Stimulated activated CD8-positive, alpha-beta memory T cell treated with anti-CD3 and anti-CD28 coated beads, Interleukin-4, amount 100 ng/mL, for 4 hours (primary cell): ENCODE measurements at regions not wholly inside any gene's neighbourhood (a gene's known extent, or its start where the extent isn't known, plus 50 kb on each side); places are given as distances from the start of the nearest gene placed in this dataset.

ENCODE experiments used
- DNase-seq, 2 donors: peaks; one replicate each; pipeline ENCODE4 v3.0.0-alpha.2; 2020; ENCODE audit warnings: low read depth in 2 of 2, low spot score in 1 of 2

GRCh38 chrX:42624524-42624923 is 153.4 kb downstream of the PPP1R2C start:
- DNase-seq: no peak

GRCh38 chrX:42619068-42619467 is 158.9 kb downstream of the PPP1R2C start:
- DNase-seq: no peak

- no peak for DNase-seq
Observed at GRCh38 chrX:42616981-42617380, 161.0 kb downstream of the PPP1R2C start.

GRCh38 chrX:42615161-42615563 is 162.8 kb downstream of the PPP1R2C start:
- no peak for DNase-seq

GRCh38 chrX:42606591-42606990 is 171.4 kb downstream of the PPP1R2C start:
- no peak for DNase-seq

- DNase-seq: no peak
Observed at GRCh38 chrX:42604302-42604701, 173.7 kb downstream of the PPP1R2C start.

- DNase-seq: no peak
Observed at GRCh38 chrX:42603016-42603415, 174.9 kb downstream of the PPP1R2C start.

GRCh38 chrX:42602566-42602965 is 175.4 kb downstream of the PPP1R2C start:
- no peak for DNase-seq

- DNase-seq: no peak
Observed at GRCh38 chrX:42602136-42602535, 175.8 kb downstream of the PPP1R2C start.

GRCh38 chrX:42597481-42597880 is 180.5 kb downstream of the PPP1R2C start:
- DNase-seq: no peak

- DNase-seq: no peak
Observed at GRCh38 chrX:42585842-42586621, 191.9 kb downstream of the PPP1R2C start.

- no peak for DNase-seq
Observed at GRCh38 chrX:42577936-42578470, 200.0 kb downstream of the PPP1R2C start.

GRCh38 chrX:42567268-42567667 is 210.7 kb downstream of the PPP1R2C start:
- DNase-seq: no peak

GRCh38 chrX:42565739-42566138 is 212.2 kb downstream of the PPP1R2C start:
- no peak for DNase-seq

- no peak for DNase-seq
Observed at GRCh38 chrX:42546800-42547199, 231.2 kb downstream of the PPP1R2C start.

- DNase-seq: no peak
Observed at GRCh38 chrX:42544883-42545282, 233.1 kb downstream of the PPP1R2C start.

- no peak for DNase-seq
Observed at GRCh38 chrX:42541554-42541953, 236.4 kb downstream of the PPP1R2C start.

- DNase-seq: no peak
Observed at GRCh38 chrX:42540146-42540545, 237.8 kb downstream of the PPP1R2C start.

- DNase-seq: no peak
Observed at GRCh38 chrX:42538405-42538804, 239.6 kb downstream of the PPP1R2C start.

- no peak for DNase-seq
Observed at GRCh38 chrX:42536286-42536685, 241.7 kb downstream of the PPP1R2C start.

- DNase-seq: no peak
Observed at GRCh38 chrX:42535233-42535632, 242.7 kb downstream of the PPP1R2C start.

GRCh38 chrX:42533761-42534160 is 244.2 kb downstream of the PPP1R2C start:
- DNase-seq: no peak

GRCh38 chrX:42531441-42531840 is 246.5 kb downstream of the PPP1R2C start:
- DNase-seq: no peak
